Neural progenitor cell (in vitro differentiated cells): ENCODE measurements at regions not wholly inside any gene's neighbourhood (a gene's known extent, or its start where the extent isn't known, plus 50 kb on each side); places are given as distances from the start of the nearest gene placed in this dataset.

Experiments
- DNase-seq: peaks from one replicate; pipeline ENCODE4 v3.0.0-alpha.2; 2016; ENCODE audit warnings: low spot score
- H2AFZ ChIP-seq: fragments of 200-600 bp; sonication (generic); replicated peaks from 2 replicates; pipeline ENCODE4 v1.6.1; 2016; ENCODE audit warnings: antibody characterized with exemption
- H3F3A ChIP-seq: fragments of 200-600 bp; sonication (generic); 2 replicates; pipeline ENCODE4 v1.6.1; 2016; ENCODE audit warnings: antibody characterized with exemption, low read depth
- H3K27ac ChIP-seq: fragments of 200-600 bp; sonication (generic); 2 replicates; pipeline ENCODE4 v1.5.1; 2016; ENCODE audit warnings: mild to moderate bottlenecking
- H3K27me3 ChIP-seq: fragments of 200-600 bp; sonication (generic); 2 replicates; pipeline ENCODE4 v1.6.1; 2016; ENCODE audit warnings: mild to moderate bottlenecking, moderate library complexity
- H3K36me3 ChIP-seq: fragments of 200-600 bp; sonication (generic); 2 replicates; pipeline ENCODE4 v1.5.1; 2016
- H3K4me1 ChIP-seq: fragments of 200-600 bp; sonication (generic); 2 replicates; pipeline ENCODE4 v1.6.1; 2016; ENCODE audit warnings: mixed run types
- H3K4me2 ChIP-seq: fragments of 200-600 bp; sonication (generic); 2 replicates; pipeline ENCODE4 v1.6.1; 2016
- H3K4me3 ChIP-seq: fragments of 200-600 bp; sonication (generic); 2 replicates; pipeline ENCODE4 v1.5.1; 2016
- H3K79me2 ChIP-seq: fragments of 200-600 bp; sonication (generic); 2 replicates; pipeline ENCODE4 v1.6.1; 2016; ENCODE audit warnings: low read depth
- H3K9ac ChIP-seq: fragments of 200-600 bp; sonication (generic); 2 replicates; pipeline ENCODE4 v1.6.1; 2016
- H3K9me3 ChIP-seq: fragments of 200-600 bp; sonication (generic); 2 replicates; pipeline ENCODE4 v1.5.1; 2016; ENCODE audit warnings: low read depth
- H4K20me1 ChIP-seq: fragments of 200-600 bp; sonication (generic); 2 replicates; pipeline ENCODE4 v1.6.1; 2016; ENCODE audit warnings: low read depth
- H3K27ac Mint-ChIP-seq: 3 replicates; pipeline ENCODE4 v1.8.0; 2021; ENCODE audit warnings: mixed read lengths
- H3K27me3 Mint-ChIP-seq: 2 replicates; pipeline ENCODE4 v1.8.0; 2022; ENCODE audit warnings: low read depth, mild to moderate bottlenecking, inconsistent platforms, moderate library complexity, mixed read lengths; ENCODE audit not compliant: insufficient read depth
- H3K36me3 Mint-ChIP-seq: 3 replicates; pipeline ENCODE4 v1.8.0; 2021; ENCODE audit warnings: mixed read lengths
- H3K4me1 Mint-ChIP-seq: 3 replicates; pipeline ENCODE4 v1.8.0; 2021; ENCODE audit warnings: mixed read lengths
- H3K4me3 Mint-ChIP-seq: 3 replicates; pipeline ENCODE4 v1.8.0; 2021; ENCODE audit warnings: mild to moderate bottlenecking, moderate library complexity, mixed read lengths
- H3K9me3 Mint-ChIP-seq: 3 replicates; pipeline ENCODE4 v1.8.0; 2020; ENCODE audit warnings: mixed read lengths
- EZH2 ChIP-seq: fragments of 200-600 bp; sonication (generic); IDR thresholded peaks from 2 replicates; pipeline ENCODE4 v1.6.1; 2017; ENCODE audit warnings: antibody characterized with exemption, mild to moderate bottlenecking, moderate library complexity
- EZH2phosphoT487 ChIP-seq: fragments of 200-600 bp; sonication (generic); IDR thresholded peaks from 2 replicates; pipeline ENCODE4 v1.6.1; 2017; ENCODE audit warnings: antibody characterized with exemption
- TF ChIP-seq, protein P1 (sequence below): fragments of 200-600 bp; sonication (generic); IDR thresholded peaks from 2 replicates; pipeline ENCODE4 v1.5.1; 2017; ENCODE audit warnings: antibody characterized with exemption, mild to moderate bottlenecking

DNA sequence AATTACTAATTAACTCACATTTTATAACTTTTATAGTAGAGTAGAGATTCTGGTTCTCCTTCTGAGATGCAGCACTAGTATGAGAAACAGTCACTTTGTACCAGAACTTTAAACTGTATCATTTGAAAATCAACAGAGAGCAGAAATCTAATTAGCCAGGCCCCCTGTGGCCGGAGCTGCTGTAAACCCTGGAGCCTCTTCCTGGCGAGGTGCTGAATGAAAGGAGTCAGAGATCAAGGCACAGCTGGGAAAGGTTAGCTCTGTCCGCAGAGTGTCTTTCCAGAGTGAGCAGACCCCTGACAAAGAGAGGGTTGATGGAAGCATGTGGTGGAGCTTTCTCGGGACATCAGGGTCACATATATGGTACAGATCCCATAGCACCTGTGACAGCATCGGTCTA, 703.8 kb downstream of the RFPL4B start:
- Mint-ChIP-seq H3K27me3 (no peaks in the 10 kb centered on the region), H3K9me3 (peaks cover 10% of the 10 kb centered on the region)

GRCh38 chr6:113052506-113052905, 705.4 kb downstream of the RFPL4B start:
- H3K9ac ChIP-seq, result no peak overlapping the region
- Mint-ChIP-seq H3K4me3 (no peak overlapping the region), H3K4me1 (peaks cover 27% of the 10 kb centered on the region), H3K27me3 (no peaks in the 10 kb centered on the region), H3K27ac (peak overlapping the region; percentile 25), H3K9me3 (peaks cover 13% of the 10 kb centered on the region), H3K36me3 (peaks cover 6% of the 10 kb centered on the region)
- no peaks in the 10 kb centered on the region for H3K79me2 ChIP-seq
- no peaks in the 10 kb centered on the region for H4K20me1 ChIP-seq
- peaks cover 11% of the 10 kb centered on the region for H3F3A ChIP-seq
- H3K4me1 ChIP-seq, result peaks cover 20% of the 10 kb centered on the region
- H3K4me2 ChIP-seq, result no peak overlapping the region
- H2AFZ ChIP-seq, result no peak overlapping the region
- no peaks in the 10 kb centered on the region for H3K27me3 ChIP-seq
- TF ChIP-seq EZH2, result no peak
- no peak for TF ChIP-seq EZH2phosphoT487
- TF ChIP-seq, protein P1, sequence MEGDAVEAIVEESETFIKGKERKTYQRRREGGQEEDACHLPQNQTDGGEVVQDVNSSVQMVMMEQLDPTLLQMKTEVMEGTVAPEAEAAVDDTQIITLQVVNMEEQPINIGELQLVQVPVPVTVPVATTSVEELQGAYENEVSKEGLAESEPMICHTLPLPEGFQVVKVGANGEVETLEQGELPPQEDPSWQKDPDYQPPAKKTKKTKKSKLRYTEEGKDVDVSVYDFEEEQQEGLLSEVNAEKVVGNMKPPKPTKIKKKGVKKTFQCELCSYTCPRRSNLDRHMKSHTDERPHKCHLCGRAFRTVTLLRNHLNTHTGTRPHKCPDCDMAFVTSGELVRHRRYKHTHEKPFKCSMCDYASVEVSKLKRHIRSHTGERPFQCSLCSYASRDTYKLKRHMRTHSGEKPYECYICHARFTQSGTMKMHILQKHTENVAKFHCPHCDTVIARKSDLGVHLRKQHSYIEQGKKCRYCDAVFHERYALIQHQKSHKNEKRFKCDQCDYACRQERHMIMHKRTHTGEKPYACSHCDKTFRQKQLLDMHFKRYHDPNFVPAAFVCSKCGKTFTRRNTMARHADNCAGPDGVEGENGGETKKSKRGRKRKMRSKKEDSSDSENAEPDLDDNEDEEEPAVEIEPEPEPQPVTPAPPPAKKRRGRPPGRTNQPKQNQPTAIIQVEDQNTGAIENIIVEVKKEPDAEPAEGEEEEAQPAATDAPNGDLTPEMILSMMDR, result no peak
- H3K27ac ChIP-seq, result no peak overlapping the region
- no peaks in the 10 kb centered on the region for H3K36me3 ChIP-seq
- H3K4me3 ChIP-seq, result no peak overlapping the region
- DNase-seq, result no peak
- H3K9me3 ChIP-seq, result no peaks in the 10 kb centered on the region

More for the DNA sequence above, 703.8 kb downstream of the RFPL4B start:
- peaks cover 4% of the 10 kb centered on the region for H3K36me3 Mint-ChIP-seq
- DNase-seq, result peak; percentile 79
- no peaks in the 10 kb centered on the region for H3K36me3 ChIP-seq
- peaks cover 28% of the 10 kb centered on the region for H3K4me1 ChIP-seq
- no peaks in the 10 kb centered on the region for H4K20me1 ChIP-seq
- TF ChIP-seq EZH2phosphoT487, result no peak
- TF ChIP-seq, protein P1, result no peak
- no peak for TF ChIP-seq EZH2
- no peak overlapping the region for H3K27ac ChIP-seq
- H3K4me2 ChIP-seq, result peak overlapping the region; percentile 61
- no peak overlapping the region for H2AFZ ChIP-seq
- H3K27ac Mint-ChIP-seq, result peak overlapping the region; percentile 99
- no peak overlapping the region for H3K4me3 ChIP-seq
- H3K27me3 ChIP-seq, result no peaks in the 10 kb centered on the region
- peaks cover 27% of the 10 kb centered on the region for H3K4me1 Mint-ChIP-seq
- H3K9me3 ChIP-seq, result no peaks in the 10 kb centered on the region
- peak overlapping the region; percentile 68 for H3K4me3 Mint-ChIP-seq
- no peaks in the 10 kb centered on the region for H3K79me2 ChIP-seq
- H3K9ac ChIP-seq, result no peak overlapping the region
- peaks cover 11% of the 10 kb centered on the region for H3F3A ChIP-seq

- H3K9me3 Mint-ChIP-seq, result peaks cover 15% of the 10 kb centered on the region
- H2AFZ ChIP-seq, result no peak overlapping the region
- DNase-seq, result no peak
- peaks cover 2% of the 10 kb centered on the region for H3K27me3 Mint-ChIP-seq
- no peak overlapping the region for H3K9ac ChIP-seq
- peaks cover 19% of the 10 kb centered on the region for H3K4me1 Mint-ChIP-seq
- H3K4me1 ChIP-seq, result peaks cover 9% of the 10 kb centered on the region
- no peak overlapping the region for H3K4me3 ChIP-seq
- peaks cover 8% of the 10 kb centered on the region for H3K36me3 Mint-ChIP-seq
- peaks cover 9% of the 10 kb centered on the region for H3F3A ChIP-seq
- no peaks in the 10 kb centered on the region for H3K79me2 ChIP-seq
- H4K20me1 ChIP-seq, result no peaks in the 10 kb centered on the region
- H3K9me3 ChIP-seq, result no peaks in the 10 kb centered on the region
- H3K4me3 Mint-ChIP-seq, result no peak overlapping the region
- H3K27me3 ChIP-seq, result no peaks in the 10 kb centered on the region
- no peak overlapping the region for H3K27ac Mint-ChIP-seq
- no peak overlapping the region for H3K4me2 ChIP-seq
- no peak overlapping the region for H3K27ac ChIP-seq
- no peak for TF ChIP-seq EZH2phosphoT487
- no peaks in the 10 kb centered on the region for H3K36me3 ChIP-seq
These were observed 707.9 kb downstream of the RFPL4B start for GRCh38 chr6:113055061-113055460.

- Histone ChIP-seq H2AFZ (no peak overlapping the region), H3K27ac (no peak overlapping the region), H3F3A (no peaks in the 10 kb centered on the region), H3K36me3 (no peaks in the 10 kb centered on the region), H3K4me3 (no peak overlapping the region), H3K27me3 (no peaks in the 10 kb centered on the region), H3K4me1 (no peaks in the 10 kb centered on the region), H3K4me2 (no peak overlapping the region), H3K9ac (no peak overlapping the region), H4K20me1 (no peaks in the 10 kb centered on the region), H3K9me3 (no peaks in the 10 kb centered on the region), H3K79me2 (no peaks in the 10 kb centered on the region)
- Mint-ChIP-seq H3K4me3 (no peak overlapping the region), H3K27me3 (peaks cover 2% of the 10 kb centered on the region), H3K36me3 (peaks cover 11% of the 10 kb centered on the region), H3K27ac (no peak overlapping the region), H3K9me3 (peaks cover 16% of the 10 kb centered on the region), H3K4me1 (peaks cover 11% of the 10 kb centered on the region)
- TF ChIP-seq EZH2 (no peak), EZH2phosphoT487 (no peak)
- TF ChIP-seq, protein P1, result no peak
- no peak for DNase-seq
These were observed 708.9 kb downstream of the RFPL4B start for GRCh38 chr6:113055998-113056397.
